ENCODE measurements at regions not wholly inside any gene's neighbourhood (a gene's known extent, or its start where the extent isn't known, plus 50 kb on each side); places are given as distances from the start of the nearest gene placed in this dataset.

DNA sequence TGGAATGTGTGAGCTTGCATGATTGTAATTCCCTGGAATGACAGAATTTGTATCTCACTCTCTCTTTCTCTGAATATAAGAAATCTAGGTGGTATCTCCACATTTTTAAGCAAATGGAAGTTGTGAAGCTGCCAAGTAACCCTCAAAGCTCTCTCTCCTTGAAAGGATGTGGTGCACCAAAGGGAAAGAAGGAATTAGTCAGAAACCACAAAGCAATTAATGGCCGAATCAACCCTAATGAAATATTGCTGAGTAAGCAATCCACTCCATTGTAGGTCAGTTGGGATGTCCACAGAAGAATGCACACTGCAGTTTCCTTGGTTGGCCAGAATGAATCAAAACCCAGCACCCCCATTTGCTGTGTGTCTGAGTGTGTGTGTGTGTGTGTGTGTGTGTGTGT, 153.5 kb downstream of the KCNA5 start:
- DNase-seq: no peak

DNA sequence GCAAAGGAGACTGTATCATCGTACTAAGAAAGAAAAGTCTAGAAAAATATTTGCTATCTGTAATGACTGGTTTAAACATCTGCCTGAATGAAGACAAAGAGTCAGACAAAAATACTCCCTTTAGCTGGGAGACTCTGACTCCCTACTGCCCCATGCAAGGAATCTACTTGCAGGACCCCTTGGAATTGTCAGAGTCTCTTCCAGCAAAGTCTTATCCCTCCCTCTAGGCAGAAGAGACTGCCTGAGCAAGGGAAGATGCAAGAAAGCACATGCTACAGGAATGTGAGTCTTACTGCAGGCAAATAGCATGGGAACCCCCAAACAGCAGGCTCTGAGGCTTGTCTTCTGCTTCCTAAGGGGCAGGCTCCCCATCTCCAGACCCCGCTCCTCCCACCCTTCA, 154.0 kb downstream of the KCNA5 start:
- no peak for DNase-seq

DNA sequence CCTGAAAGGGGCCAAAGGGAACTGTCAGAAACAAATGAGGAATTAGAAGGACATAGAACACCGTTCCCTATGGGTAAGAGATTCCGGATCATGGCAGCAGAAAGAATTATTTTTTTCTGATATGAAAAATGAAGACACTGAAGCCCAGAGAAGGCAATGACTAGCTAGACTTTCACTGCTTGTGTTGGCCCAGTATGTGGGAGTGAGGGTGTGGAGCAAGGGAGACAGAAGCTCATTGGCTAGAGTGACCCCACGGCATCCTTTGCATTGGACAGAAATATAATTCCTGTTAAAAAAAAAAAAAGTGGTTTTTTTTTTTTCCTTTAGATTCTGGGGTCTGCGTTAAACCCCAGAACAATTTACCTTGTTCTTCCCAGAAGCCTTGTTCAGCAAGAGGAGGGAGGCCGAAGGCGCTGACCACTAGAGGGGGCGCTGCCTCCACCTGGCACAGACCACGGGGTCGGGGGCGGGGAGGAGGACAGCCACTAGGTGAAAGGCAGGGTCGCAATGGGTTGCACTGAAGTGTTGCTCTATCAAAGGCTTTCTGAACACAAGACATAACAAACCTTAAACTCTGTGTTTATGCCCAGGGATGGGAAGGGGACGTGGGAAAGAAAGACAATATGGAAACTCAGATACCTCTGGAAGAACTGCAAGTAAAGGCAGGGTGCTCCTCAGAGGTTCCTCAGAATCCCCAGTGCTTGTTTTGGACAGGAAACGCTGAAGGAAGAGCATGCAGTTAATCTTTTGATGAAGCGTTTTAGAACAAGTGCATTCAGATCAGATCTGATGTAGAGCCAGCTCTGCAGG, 156.8 kb downstream of the KCNA5 start:
- no peak for DNase-seq

DNA sequence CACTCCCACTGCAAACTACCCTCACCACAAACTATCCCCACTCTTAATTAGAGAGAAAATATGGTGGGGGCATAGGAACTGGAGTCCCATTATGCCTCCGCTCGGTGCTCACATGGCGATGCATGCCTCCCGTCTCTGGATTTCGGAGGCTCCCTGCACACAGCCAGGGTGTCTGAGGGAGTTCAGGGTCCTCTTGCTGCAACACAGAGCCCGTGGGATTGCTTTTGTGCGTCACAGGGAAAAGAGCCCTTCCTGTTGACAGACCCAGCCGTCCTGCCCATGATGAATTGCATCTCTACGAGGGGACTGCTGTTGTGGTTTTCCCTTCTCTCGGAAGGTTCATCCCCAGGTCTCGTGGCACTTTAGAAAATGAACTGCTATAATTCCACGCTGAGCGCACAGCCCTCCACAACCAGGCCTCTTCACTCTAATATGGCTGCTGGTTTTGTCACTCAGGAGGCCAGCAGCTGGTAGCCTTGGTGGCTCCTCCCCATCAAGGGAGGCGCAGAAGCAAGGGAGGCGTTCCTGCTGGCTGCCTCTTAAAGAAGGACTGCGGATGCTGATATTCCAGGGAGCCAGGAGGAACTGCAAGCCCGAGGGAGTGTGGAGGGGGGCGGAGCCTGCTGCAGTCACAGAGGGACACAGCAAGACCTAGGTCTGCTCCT, 158.0 kb downstream of the KCNA5 start:
- DNase-seq: no peak

GRCh38 chr12:5203274-5203673, 159.6 kb downstream of the KCNA5 start:
- DNase-seq: no peak

DNA sequence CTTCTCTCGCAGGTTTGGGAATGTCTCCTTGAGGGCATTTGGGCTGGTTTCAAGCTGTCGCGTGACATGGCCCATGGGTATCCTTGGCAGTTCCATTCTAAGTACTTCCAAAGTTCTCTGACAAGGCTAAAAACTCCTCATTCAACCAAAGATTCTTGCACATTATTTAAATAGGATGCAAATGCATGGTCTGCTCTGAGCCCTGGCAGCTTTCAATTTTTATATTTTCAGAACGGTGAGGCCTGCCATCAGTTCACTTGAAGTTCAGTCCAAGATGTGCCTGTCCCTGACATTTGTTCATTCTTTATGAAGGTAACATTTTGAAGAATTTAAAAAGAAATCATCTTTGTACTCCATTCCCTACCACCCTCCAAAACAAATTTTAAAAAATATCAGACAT, 160.0 kb downstream of the KCNA5 start:
- DNase-seq: no peak

GRCh38 chr12:5204271-5204670, 160.6 kb downstream of the KCNA5 start:
- DNase-seq: no peak

DNA sequence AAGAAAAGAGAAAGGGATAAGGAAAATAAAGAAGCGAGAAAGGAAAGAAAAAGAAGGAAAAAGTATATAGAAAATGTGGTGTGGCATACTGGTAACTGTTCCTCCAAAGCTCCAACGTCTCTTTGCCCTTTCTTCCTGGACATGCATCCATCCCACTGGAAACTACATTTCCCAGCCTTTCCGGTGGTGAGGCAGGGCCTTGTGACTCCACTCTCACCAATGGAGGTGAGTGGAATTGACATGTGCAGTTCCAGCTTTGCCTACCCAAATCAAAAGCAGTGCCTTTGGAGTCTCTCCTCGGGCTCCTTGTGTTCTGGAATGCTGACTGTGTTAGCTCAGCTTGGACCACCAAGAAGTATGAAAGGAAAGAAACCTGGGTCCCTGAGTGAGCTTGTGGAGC, 161.2 kb downstream of the KCNA5 start:
- no peak for DNase-seq

DNA sequence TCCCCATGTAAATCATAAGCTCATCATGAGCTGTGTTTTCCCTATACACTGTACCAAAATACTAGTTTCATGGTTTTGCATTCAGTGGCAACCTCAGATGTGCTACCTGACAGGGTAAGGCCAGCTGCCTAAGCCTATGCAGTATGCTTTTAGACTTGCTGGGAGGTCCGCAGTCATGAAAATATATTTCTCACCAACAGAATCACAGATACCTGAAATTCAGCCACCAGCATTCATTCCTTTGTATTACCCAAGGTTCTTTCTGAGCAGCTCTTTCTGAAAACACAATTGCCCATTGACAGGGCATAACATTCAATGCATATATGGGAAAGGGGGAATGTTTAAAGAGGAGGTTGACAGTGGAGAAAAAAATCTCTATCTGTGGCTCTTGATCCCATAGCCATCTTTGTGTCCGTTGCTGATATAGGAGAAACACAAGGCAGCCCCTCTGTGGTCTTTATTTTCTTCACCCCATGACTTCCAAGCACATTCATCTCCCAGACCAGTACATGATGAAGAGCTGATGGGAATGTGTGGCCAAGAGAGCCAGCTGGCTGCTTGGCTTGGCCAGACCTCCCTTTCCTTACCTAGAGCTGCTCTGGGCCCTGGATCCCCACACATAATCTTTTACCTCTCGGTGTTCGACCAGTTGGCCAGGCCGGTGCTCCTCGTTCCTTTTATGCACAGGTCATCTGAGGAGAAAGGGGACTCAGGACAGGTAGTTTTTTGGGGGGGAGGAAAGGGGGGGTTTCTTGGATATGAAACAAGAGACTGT, 162.9 kb downstream of the KCNA5 start:
- no peak for DNase-seq

DNA sequence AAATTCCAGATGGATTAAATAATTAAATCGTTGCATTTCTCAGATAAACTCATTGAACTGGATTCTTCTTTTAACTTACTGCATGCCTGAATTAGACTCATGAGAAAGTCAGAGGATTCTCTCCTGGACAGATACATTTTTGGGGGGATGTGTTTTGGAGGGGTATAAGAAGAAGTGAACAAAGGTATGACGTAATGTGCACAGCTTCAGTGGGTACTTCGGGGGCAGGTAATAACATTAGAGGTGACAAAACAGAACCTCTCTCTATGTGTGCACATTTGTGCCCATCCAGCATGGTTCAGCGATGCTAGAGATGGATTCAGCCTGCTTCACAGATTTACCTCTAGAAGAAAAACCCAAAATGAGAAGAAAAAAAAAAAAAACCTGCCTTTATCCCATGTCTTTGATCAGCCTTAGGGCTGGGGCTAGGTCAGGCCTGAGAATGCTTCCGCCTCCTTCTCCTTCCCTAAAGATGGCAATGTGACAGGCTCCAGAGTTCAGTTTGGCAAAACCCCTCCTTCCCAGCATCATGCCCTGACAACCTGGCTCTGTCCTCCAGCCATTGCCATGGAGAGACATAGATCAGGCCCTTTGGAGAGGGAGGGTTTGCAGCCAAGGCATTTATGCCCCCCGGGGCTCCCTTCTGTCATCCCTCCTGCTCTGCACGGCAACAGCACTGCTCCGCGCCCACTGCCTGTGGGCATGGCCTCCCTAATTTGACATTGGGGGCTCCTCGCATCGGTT, 166.7 kb downstream of the KCNA5 start:
- DNase-seq: no peak

DNA sequence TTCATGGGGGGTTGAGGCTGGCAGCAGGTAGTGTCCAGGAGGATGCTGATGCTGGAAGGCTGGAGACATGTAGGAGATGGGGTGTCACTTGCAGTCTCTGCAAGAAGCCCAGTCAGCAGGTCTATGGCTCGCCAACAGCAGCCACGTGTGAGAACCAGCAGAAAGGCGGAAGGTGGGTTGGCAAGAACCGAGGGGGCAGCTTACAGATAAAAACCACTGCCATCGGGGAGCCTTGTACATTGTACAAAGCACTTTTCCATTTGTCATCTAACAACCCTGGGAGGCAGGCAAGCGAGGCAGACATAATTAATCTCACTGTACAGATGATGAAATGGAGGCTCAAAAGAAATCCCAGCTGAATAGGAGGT, 167.2 kb downstream of the KCNA5 start:
- no peak for DNase-seq

GRCh38 chr12:5213336-5213735, 169.7 kb downstream of the KCNA5 start:
- DNase-seq: no peak

GRCh38 chr12:5213990-5214389, 170.3 kb downstream of the KCNA5 start:
- no peak for DNase-seq

DNA sequence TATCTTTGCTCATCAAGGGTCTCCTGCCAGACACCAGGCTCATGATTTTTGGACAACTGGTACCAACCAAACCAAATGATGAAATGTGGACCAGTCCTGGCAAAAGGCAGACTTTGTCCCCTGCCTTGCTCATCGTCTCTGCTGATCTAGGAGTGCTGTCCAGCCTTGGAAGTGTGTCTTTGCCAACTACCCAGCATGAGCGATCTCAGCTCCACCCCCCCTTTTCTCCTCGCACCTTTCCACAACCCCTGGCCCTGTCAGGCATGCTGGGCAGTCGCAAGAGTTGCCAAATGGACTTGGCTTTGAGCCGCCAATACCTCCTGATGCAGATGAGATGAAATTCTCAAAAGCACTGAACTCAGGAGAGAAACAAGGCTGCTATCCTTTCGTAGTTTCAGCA, 174.3 kb downstream of the KCNA5 start:
- no peak for DNase-seq

GRCh38 chr12:5220099-5220498, 176.4 kb downstream of the KCNA5 start:
- no peak for DNase-seq

DNA sequence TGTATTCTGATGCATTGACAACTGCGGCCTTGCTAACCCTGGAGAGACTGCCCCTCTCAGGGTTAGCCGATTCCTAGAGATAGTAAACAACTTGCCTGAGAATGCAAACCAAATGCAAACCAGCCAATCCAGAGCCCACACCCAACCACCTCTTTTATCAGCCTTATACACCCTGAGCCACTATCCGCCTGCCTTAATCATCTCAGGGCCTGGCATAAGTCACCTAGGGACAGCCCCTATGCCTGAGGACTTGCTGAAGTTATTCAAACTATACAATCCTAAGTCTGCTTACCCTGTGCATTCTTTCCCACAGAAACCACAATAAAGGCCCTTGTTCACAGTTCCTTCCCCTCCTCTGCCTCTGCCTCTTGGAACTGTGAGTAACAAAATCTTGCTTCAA, 177.2 kb downstream of the KCNA5 start:
- DNase-seq: peak; percentile 1

GRCh38 chr12:5222011-5222461, 178.4 kb downstream of the KCNA5 start:
- DNase-seq: no peak

DNA sequence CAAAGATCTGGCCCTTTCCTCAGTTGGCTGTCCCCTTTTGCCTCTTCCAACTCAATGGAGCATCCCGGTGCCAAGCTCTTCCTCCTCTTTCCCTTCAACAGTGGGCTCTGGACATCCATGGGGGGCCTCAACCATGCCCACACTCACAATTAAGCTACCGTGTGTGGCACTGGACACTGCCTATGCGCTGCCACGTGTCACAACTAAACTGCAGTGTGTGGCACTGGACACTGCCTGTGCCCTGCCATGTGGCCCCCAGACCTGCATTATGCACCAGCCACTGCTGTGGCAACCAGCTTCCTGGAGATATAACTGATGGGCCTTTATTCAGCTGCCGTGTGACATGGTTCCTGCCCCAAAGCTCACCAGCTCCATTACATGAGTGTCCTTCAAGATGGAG, 179.1 kb downstream of the KCNA5 start:
- no peak for DNase-seq

GRCh38 chr12:5223881-5224280, 180.2 kb downstream of the KCNA5 start:
- DNase-seq: no peak

DNA sequence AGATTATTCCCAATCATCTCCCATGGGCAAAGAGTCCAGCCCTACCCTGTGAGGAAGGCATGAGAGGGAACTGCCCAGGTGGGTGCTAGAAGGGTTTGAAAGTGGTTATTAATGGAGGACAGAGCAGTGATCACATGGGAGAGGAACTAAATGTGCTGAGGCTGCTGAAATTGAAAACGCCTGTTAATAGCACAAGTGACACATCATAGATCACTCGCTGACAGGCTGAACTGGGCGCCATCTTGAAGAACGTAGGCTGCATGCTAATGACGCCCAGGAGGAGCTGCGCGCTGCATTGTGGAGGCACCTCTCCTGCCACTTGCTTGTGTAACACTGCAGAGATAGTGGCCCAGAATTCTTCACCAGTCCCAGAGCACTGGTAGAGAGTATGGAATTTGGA, 182.9 kb downstream of the KCNA5 start:
- no peak for DNase-seq

GRCh38 chr12:5227708-5228373, 184.2 kb downstream of the KCNA5 start:
- DNase-seq: no peak

GRCh38 chr12:5230156-5230555, 186.5 kb downstream of the KCNA5 start:
- DNase-seq: no peak

DNA sequence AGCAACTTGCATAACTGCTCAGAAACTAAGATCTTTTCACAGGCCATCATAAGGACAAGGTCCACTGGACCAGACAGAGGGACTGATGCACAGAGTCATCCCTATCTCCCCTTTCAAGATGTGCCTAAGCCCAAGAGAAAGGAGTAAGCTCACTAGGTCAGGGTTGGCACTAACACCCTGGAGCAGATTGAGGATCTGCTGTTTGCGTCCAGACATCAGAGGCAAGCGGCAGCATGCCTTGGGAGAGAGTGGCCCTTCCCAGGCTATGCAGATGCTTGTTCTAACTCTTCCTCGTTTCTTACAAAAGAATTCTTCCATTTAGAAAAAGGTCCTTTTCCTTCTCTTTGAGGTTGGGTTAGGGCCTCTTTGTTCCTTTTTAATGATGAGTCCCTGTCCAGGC, 187.2 kb downstream of the KCNA5 start:
- DNase-seq: no peak
